A549 (cell line): ENCODE measurements at regions not wholly inside any gene's neighbourhood (a gene's known extent, or its start where the extent isn't known, plus 50 kb on each side); places are given as distances from the start of the nearest gene placed in this dataset.

ENCODE experiments used
- ATAC-seq, 2 experiments: fragments of 200-7000 bp in 1 of 2; fragments of >200 bp in 1 of 2; cut with Nextera tagmentation in 1 of 2; cut with Tn5 transposase in 1 of 2; 3 replicates each; pipeline versions ENCODE4 v1.8.0 to v1.9.1; 2018 to 2020; ENCODE audit warnings: mild to moderate bottlenecking in 1 of 2, moderate library complexity in 1 of 2
- CTCF ChIA-PET: fragments of 300-600 bp; sonication (Branson Sonifier 250); formaldehyde crosslinking; extraction: SDS; loops from one replicate; lab custom pipeline; 2021; ENCODE audit warnings: antibody characterized with exemption, inconsistent platforms; lab: Yijun Ruan, JAX
- POLR2A ChIA-PET: fragments of 350-600 bp; formaldehyde crosslinking; extraction: SDS; loops from one replicate; lab custom pipeline; 2021; ENCODE audit warnings: antibody characterized with exemption, inconsistent platforms; lab: Yijun Ruan, JAX
- DNase-seq, 2 experiments: peaks; one replicate each; pipeline versions ENCODE4 v3.0.0 to v3.0.0-alpha.2; 2011 to 2016; ENCODE audit warnings: low read depth in 1 of 2, low spot score in 1 of 2
- FAIRE-seq: peaks from 2 replicates; lab custom pipeline; 2011; peaks lifted over from hg19 to GRCh38; lab: Jason Lieb, UNC
- H3K27ac ChIP-seq, 2 experiments: fragments of >200 bp; sonication (Bioruptor Twin); formaldehyde crosslinking; 3 replicates each; pipeline ENCODE4 v1.5.1; 2016 to 2017
- H3K4me1 ChIP-seq: fragments of >200 bp; sonication (Bioruptor Twin); formaldehyde crosslinking; 3 replicates; pipeline ENCODE4 v1.6.1; 2016
- H3K4me2 ChIP-seq: fragments of >200 bp; sonication (Bioruptor Twin); formaldehyde crosslinking; 3 replicates; pipeline ENCODE4 v1.6.1; 2016
- H3K4me3 ChIP-seq: fragments of >200 bp; sonication (Bioruptor Twin); formaldehyde crosslinking; 3 replicates; pipeline ENCODE4 v1.5.1; 2016
- H3K9me3 ChIP-seq: fragments of >200 bp; sonication (Bioruptor Twin); formaldehyde crosslinking; 3 replicates; pipeline ENCODE4 v1.6.1; 2016
- BHLHE40 ChIP-seq: IDR thresholded peaks from 2 replicates; pipeline ENCODE4 v1.6.1; 2012; ENCODE audit warnings: low read depth, low read length, inconsistent platforms
- CBX2 ChIP-seq: fragments of 200-600 bp; sonication (generic); IDR thresholded peaks from 2 replicates; pipeline ENCODE4 v1.6.1; 2016; ENCODE audit warnings: low read depth, mild to moderate bottlenecking, borderline replicate concordance
- CEBPB ChIP-seq, 2 experiments: fragments of >200 bp in 1 of 2; sonication (Bioruptor Twin) in 1 of 2; formaldehyde crosslinking in 1 of 2; IDR thresholded peaks; 2 replicates each; pipeline ENCODE4 v1.6.1; 2012 to 2016
- EHMT2 ChIP-seq: fragments of 200-600 bp; sonication (generic); IDR thresholded peaks from 2 replicates; pipeline ENCODE4 v1.6.1; 2016; ENCODE audit warnings: antibody characterized with exemption, low read depth, mild to moderate bottlenecking, moderate library complexity
- EP300 ChIP-seq, 2 experiments: fragments of >200 bp; sonication (Bioruptor Twin); formaldehyde crosslinking; IDR thresholded peaks; 2 replicates in 1 of 2; 3 replicates in 1 of 2; pipeline ENCODE4 v1.6.1; 2016 to 2017
- ESRRA ChIP-seq: fragments of 150-350 bp; IDR thresholded peaks from 2 replicates; pipeline ENCODE4 v1.6.1; 2014; ENCODE audit warnings: mild to moderate bottlenecking, low read length, borderline replicate concordance
- FOSL2 ChIP-seq, 2 experiments: fragments of 450-650 bp in 1 of 2; fragments of >200 bp in 1 of 2; sonication (Bioruptor Twin) in 1 of 2; formaldehyde crosslinking; IDR thresholded peaks; 2 replicates each; pipeline versions ENCODE4 v1.5.0 to v1.6.1; 2016 to 2020; ENCODE audit warnings: mild to moderate bottlenecking in 1 of 2, moderate library complexity in 1 of 2
- GATA3 ChIP-seq: IDR thresholded peaks from 2 replicates; pipeline ENCODE4 v1.6.1; 2012; ENCODE audit warnings: borderline replicate concordance
- HOXB5 ChIP-seq: fragments of 250-450 bp; sonication (Bioruptor Pico); IDR thresholded peaks from 2 replicates; pipeline ENCODE4 v1.5.0; 2020; ENCODE audit warnings: mild to moderate bottlenecking, moderate library complexity
- JUN ChIP-seq, 2 experiments: fragments of >200 bp; sonication (Bioruptor Twin); formaldehyde crosslinking; IDR thresholded peaks; 2 replicates in 1 of 2; 3 replicates in 1 of 2; pipeline ENCODE4 v1.6.1; 2016 to 2017
- JUNB ChIP-seq: fragments of >200 bp; sonication (Bioruptor Twin); formaldehyde crosslinking; IDR thresholded peaks from 2 replicates; pipeline ENCODE4 v1.6.1; 2016
- KDM1A ChIP-seq: fragments of 200-600 bp; sonication (generic); IDR thresholded peaks from 2 replicates; pipeline ENCODE4 v1.6.1; 2016; ENCODE audit warnings: low read depth, mild to moderate bottlenecking
- NFE2L2 ChIP-seq: fragments of 150-350 bp; conservative IDR thresholded peaks from 2 replicates; pipeline ENCODE4 v1.6.1; 2014; ENCODE audit warnings: low read length
- POLR2A ChIP-seq: IDR thresholded peaks from 2 replicates; pipeline ENCODE4 v1.6.1; 2012; ENCODE audit warnings: mild to moderate bottlenecking, low read length
- POLR2AphosphoS2 ChIP-seq: conservative IDR thresholded peaks from 2 replicates; pipeline ENCODE4 v1.6.1; 2012; ENCODE audit warnings: low read length, improper control_type of control experiment, inconsistent platforms
- RNF2 ChIP-seq: fragments of 200-600 bp; sonication (generic); IDR thresholded peaks from 2 replicates; pipeline ENCODE4 v1.6.1; 2016; ENCODE audit warnings: low read depth, mild to moderate bottlenecking, antibody characterized with exemption, moderate library complexity, borderline replicate concordance
- TP53 ChIP-seq: fragments of 250-450 bp; sonication (Bioruptor Pico); IDR thresholded peaks from 2 replicates; pipeline ENCODE4 v1.5.0; 2021; ENCODE audit warnings: mild to moderate bottlenecking, moderate library complexity
- USF2 ChIP-seq: fragments of 450-650 bp; IDR thresholded peaks from 2 replicates; pipeline ENCODE4 v1.6.1; 2014; ENCODE audit warnings: antibody characterized with exemption
- ZC3H11A ChIP-seq: fragments of 450-650 bp; IDR thresholded peaks from 2 replicates; pipeline ENCODE4 v1.6.1; 2014; ENCODE audit warnings: antibody characterized with exemption, mild to moderate bottlenecking
- ZSCAN20 ChIP-seq: fragments of 250-450 bp; sonication (Bioruptor Pico); IDR thresholded peaks from 2 replicates; pipeline ENCODE4 v1.8.0; 2022; ENCODE audit warnings: mild to moderate bottlenecking, moderate library complexity
- WGBS: methylation state at CpG from one replicate; pipeline ENCODE4 v1.1.6; 2017; ENCODE audit errors: missing lambda C conversion rate; 5-methylcytosine and 5-hydroxymethylcytosine counted together
- TF ChIP-seq, protein P1 (sequence below): fragments of 200-600 bp; sonication (generic); IDR thresholded peaks from 2 replicates; pipeline ENCODE4 v1.6.1; 2016; ENCODE audit warnings: antibody characterized with exemption, mild to moderate bottlenecking, moderate library complexity
- TF ChIP-seq, protein P2 (sequence below): IDR thresholded peaks from 2 replicates; pipeline ENCODE4 v1.6.1; 2012
- TF ChIP-seq, protein P3 (sequence below): fragments of 150-350 bp; IDR thresholded peaks from 2 replicates; pipeline ENCODE4 v1.6.1; 2014; ENCODE audit warnings: low read depth, mild to moderate bottlenecking, low read length

GRCh38 chr3:177591379-177591778, 394.1 kb upstream of the TBL1XR1 start:
- ChIA-PET POLR2A (interaction anchor here (0.6 kb wide), 1 partner anchor 36 kb away, joined by 3 read pairs; no protein-coding TSS in a partner anchor), CTCF (interaction anchor here (2.7 kb wide), 1 partner anchor 15 kb away, joined by 6 read pairs; no protein-coding TSS in a partner anchor)
- ATAC-seq (no peak), DNase-seq (no peak), FAIRE-seq (no peak)
- TF ChIP-seq NFE2L2 = no peak
- TF ChIP-seq EP300 (IDR thresholded peaks at IDR 0.05) = no peak
- TF ChIP-seq ZC3H11A = no peak
- no peak for TF ChIP-seq POLR2AphosphoS2
- TF ChIP-seq TP53 (CRISPR knock-in tag) = no peak
- no peak for TF ChIP-seq ESRRA
- no peak for TF ChIP-seq CBX2
- TF ChIP-seq JUN (IDR thresholded peaks at IDR 0.05) = no peak
- Histone ChIP-seq H3K9me3 (peaks cover 6% of the 10 kb centered on the region; the same call in 1 of the 3 replicates), H3K27ac (peak overlapping the region; percentile 69 to 86), H3K4me1 (peaks cover 56% of the 10 kb centered on the region), H3K4me3 (no peak overlapping the region), H3K4me2 (no peak overlapping the region)
- WGBS = 84% methylated on average over 4 of the region's 4 CpGs

DNA sequence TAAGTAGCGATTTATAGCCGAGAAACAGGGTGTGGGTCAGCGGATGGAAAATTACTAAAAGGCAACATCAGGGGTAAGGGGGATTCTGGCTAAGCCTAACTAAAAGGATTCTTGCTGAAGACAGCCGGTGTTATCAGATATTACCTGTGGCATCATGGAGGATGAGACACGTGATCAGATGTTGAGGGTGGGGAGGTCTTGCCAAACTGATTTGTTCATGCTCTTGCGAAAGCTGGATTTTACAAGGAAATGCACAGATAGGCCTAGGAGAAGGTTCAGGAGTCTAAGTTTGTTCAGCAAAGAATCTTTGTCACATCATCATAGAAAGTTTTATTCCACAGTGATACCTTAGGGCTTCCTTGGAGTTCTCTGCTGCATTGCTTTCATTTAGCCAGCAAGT, 396.8 kb upstream of the TBL1XR1 start:
- ChIA-PET CTCF (no interaction called here), POLR2A (no interaction called here)
- TF ChIP-seq, protein P1, sequence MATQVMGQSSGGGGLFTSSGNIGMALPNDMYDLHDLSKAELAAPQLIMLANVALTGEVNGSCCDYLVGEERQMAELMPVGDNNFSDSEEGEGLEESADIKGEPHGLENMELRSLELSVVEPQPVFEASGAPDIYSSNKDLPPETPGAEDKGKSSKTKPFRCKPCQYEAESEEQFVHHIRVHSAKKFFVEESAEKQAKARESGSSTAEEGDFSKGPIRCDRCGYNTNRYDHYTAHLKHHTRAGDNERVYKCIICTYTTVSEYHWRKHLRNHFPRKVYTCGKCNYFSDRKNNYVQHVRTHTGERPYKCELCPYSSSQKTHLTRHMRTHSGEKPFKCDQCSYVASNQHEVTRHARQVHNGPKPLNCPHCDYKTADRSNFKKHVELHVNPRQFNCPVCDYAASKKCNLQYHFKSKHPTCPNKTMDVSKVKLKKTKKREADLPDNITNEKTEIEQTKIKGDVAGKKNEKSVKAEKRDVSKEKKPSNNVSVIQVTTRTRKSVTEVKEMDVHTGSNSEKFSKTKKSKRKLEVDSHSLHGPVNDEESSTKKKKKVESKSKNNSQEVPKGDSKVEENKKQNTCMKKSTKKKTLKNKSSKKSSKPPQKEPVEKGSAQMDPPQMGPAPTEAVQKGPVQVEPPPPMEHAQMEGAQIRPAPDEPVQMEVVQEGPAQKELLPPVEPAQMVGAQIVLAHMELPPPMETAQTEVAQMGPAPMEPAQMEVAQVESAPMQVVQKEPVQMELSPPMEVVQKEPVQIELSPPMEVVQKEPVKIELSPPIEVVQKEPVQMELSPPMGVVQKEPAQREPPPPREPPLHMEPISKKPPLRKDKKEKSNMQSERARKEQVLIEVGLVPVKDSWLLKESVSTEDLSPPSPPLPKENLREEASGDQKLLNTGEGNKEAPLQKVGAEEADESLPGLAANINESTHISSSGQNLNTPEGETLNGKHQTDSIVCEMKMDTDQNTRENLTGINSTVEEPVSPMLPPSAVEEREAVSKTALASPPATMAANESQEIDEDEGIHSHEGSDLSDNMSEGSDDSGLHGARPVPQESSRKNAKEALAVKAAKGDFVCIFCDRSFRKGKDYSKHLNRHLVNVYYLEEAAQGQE = no peak
- TF ChIP-seq USF2 (peak; percentile 48; the same call in 1 of the 2 replicates), EHMT2 (no peak), HOXB5 (CRISPR knock-in tag) (no peak), CEBPB (IDR thresholded peaks at IDR 0.05) (peak; percentile 56 to 69; a peak in 2 of 4 replicates), FOSL2 (IDR thresholded peaks at IDR 0.05) (no peak), FOSL2 (CRISPR knock-in tag; IDR thresholded peaks at IDR 0.05) (no peak)
- H3K4me2 ChIP-seq = peak overlapping the region; percentile 56
- H3K9me3 ChIP-seq = no peaks in the 10 kb centered on the region
- H3K4me1 ChIP-seq = peaks cover 70% of the 10 kb centered on the region
- DNase-seq (peak in 1 of 2 experiments; percentile 66), ATAC-seq (peak in 1 of 2 experiments; percentile 23; a peak in 2 of 6 replicates), FAIRE-seq (no peak)
- H3K27ac ChIP-seq = peak overlapping the region; percentile 49 to 75
- WGBS = 72% methylated on average over 6 of the region's 6 CpGs
- no peak overlapping the region for H3K4me3 ChIP-seq

- Histone ChIP-seq H3K27ac (peak overlapping the region; percentile 15 to 75; a peak in 5 of 6 replicates), H3K9me3 (no peaks in the 10 kb centered on the region), H3K4me1 (peaks cover 57% of the 10 kb centered on the region), H3K4me3 (no peak overlapping the region), H3K4me2 (peak overlapping the region; percentile 58)
- ChIA-PET POLR2A (no interaction called here), CTCF (no interaction called here)
- WGBS = 78% methylated on average over 4 of the region's 4 CpGs
- FAIRE-seq = no peak
- no peak for DNase-seq
- no peak for ATAC-seq
- TF ChIP-seq POLR2A (no peak), GATA3 (no peak), JUNB (no peak), ZSCAN20 (no peak), RNF2 (no peak), BHLHE40 (no peak), ZC3H11A (no peak), KDM1A (no peak)
- TF ChIP-seq, protein P2, sequence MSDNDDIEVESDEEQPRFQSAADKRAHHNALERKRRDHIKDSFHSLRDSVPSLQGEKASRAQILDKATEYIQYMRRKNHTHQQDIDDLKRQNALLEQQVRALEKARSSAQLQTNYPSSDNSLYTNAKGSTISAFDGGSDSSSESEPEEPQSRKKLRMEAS = no peak
- TF ChIP-seq, protein P3, sequence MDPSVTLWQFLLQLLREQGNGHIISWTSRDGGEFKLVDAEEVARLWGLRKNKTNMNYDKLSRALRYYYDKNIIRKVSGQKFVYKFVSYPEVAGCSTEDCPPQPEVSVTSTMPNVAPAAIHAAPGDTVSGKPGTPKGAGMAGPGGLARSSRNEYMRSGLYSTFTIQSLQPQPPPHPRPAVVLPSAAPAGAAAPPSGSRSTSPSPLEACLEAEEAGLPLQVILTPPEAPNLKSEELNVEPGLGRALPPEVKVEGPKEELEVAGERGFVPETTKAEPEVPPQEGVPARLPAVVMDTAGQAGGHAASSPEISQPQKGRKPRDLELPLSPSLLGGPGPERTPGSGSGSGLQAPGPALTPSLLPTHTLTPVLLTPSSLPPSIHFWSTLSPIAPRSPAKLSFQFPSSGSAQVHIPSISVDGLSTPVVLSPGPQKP = no peak
Measured at GRCh38 chr3:177595530-177596188, 398.4 kb upstream of the TBL1XR1 start.
